Hematopoietic multipotent progenitor cell treated with erythropoietin and hydrocortisone succinate and interleukin-3 and kit ligand, for 15 days (in vitro differentiated cells): ENCODE measurements at regions not wholly inside any gene's neighbourhood (a gene's known extent, or its start where the extent isn't known, plus 50 kb on each side); places are given as distances from the start of the nearest gene placed in this dataset.

Experiments used
- DNase-seq: peaks from one replicate; pipeline ENCODE4 v3.0.0-alpha.2; 2015; ENCODE audit warnings: low spot score

DNA sequence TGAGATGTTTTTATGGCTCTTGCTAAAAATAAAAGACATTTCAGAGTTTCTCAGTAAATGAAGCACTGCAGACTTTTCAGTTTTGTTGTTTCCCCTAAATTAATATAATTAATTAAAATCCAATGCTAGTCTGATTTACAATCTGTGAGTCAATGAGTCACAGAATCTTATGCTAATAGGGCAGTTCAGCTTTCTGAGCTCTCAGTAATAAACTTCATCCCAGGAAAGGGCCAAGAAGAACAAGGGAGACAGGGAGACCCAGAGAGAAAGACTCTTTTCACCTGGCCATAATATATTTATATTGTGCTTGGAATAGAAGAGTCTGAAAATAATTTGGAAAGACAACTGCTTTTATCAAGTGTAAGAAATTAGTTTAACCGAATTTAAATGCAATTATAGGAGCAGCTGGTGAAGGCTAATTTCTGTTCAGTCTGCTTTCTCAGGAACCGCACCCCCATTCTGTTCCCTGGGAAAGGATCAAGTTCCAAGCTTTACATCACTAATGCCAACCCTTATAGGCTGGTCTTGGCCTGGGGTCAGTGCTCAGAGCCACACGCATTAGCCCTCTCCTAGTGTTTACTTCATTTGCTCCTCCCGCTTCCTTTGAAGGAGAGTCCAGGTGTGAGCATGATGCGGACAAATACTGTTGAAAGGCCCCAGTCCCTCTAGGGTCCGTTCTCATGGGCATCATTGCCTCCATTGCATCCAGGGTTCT is 145.6 kb downstream of the ZBTB18 start:
- no peak for DNase-seq

DNA sequence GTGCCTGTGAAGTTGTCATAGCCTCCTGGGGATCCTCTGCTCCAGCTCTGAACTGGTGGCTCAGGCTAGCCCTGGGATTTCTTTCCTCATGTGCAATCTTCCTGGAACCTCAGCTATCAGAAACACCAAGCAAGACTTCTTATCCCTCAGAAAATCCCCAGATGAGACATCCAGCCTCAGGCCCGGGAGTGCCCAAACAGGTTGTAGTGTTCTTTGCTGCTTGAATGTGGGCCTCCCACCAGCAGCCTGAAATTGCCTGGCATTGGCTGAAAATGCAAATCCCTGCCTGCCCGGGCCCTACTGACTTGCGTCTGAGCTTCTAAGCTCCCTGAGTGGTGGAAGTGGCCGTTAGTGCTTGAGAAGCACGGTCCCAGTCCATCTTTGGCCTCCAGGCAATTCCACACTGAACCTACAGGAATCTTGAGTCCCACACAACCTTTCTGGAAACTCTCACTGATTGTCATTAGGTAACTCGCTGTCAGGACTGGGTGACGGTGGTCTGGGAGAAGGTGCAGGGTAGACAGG is 146.8 kb downstream of the ZBTB18 start:
- DNase-seq, result no peak

DNA sequence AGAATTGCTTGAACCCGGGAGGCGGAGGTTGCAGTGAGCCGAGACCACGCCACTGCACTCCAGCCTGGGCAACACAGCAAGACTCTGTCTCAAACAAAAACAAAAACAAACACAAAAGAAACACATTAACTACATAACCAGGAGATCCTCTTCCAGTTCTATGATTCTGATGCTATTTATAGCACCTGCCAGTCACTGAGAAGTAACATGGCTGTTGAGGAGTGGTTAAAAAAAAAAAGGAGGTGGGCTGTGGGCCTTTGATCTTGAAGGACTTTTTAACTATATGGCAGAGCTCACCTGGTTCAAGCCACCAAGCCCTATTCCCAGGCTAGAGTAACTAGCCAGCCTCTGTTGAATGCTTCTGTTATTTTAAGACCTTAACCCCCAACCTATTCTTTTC is 148.8 kb downstream of the ZBTB18 start:
- no peak for DNase-seq

DNA sequence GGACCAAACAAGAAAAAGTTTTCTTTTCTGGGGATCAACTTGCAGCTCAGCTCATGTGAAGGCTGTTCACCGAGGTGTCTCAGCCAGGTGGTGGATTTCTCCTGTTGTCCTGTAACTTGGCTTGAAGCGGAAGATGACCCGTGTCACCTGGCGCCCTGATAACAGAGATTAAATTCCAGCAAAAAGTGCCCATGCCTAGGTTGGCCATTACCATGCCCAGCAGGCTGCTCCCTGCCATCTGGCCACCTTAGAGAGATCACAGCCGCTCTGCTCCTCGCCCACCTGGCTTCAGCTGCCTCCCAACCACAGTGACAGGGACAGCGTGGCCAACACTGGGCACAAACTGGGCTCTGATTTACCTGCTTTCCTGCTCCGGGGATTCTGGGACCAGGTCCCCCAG is 149.5 kb downstream of the ZBTB18 start:
- no peak for DNase-seq

DNA sequence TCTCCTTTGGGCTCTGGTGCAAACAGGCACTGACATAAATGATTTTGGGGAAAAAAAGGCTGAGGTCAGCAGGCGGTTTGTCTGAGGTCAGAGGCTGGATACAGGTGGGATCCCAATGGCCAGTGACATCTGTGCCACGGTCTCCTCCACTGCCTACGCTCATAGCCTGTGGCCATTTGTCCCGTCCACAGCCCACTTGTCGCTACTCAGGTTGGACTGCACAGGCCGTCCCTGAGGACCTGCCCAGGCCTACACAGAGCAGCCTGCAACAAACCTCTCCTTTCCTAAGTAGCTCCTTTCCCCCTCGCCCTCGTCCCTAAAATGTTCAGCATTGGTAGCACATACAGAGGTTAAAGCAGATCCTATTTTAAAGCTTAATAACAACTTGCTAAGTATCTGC is 150.7 kb downstream of the ZBTB18 start:
- no peak for DNase-seq

DNA sequence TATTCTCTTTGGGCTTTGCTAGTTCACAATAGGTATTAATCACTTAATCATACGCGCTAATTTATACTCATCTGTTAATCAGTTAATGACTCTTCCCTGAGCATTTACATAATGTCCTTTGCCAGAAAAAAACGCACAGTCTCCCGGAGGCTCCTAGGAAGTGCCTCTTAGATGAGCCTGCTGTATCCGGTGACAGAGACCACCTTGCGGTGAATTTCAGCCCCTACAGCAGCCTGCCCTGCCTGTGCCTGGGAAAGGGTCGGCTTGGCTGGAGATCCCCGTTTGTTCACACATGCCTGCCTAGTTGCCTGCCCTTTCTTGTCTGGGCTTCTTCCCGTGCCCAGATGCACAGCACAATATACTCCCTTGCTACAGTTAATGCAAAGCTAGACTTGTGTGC is 152.9 kb downstream of the ZBTB18 start:
- DNase-seq, result no peak

DNA sequence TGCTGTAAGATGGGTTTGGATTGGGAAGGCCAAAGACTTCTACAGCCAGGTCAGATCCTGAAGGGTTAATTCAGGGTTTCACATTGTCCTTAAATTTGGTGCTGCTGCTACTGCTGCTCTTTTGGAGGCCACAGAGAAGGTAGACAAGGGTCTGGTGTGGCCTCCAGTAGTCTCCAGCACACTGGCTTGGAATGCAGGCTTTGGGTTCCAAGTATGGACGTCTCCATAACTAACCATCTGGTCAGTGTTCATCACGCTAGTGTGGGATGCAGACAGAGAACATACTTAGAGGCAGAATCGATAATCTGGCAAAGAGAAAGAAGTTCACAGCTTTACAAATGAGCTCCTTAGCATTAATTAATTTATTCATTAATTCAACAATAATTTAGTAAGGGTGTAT is 154.1 kb downstream of the ZBTB18 start:
- DNase-seq, result no peak

DNA sequence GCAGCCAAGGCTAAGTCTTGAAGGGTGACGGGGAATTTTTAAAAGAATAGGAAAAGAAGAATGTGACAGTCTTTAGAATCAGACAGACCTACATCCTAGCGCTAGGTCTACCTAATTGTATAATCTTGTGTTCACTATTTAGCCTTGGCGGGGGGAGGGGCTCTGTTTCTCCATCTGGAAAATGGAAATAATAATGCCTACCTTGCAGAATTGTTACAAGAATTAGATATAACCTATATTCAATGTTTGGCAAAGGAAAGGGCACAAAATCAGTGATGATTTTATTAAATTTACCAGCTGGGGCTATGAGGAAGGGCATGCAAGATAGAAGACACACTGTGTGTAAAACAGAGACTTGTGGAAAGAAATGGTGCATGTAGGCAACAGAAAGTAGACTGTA is 154.8 kb downstream of the ZBTB18 start:
- no peak for DNase-seq

DNA sequence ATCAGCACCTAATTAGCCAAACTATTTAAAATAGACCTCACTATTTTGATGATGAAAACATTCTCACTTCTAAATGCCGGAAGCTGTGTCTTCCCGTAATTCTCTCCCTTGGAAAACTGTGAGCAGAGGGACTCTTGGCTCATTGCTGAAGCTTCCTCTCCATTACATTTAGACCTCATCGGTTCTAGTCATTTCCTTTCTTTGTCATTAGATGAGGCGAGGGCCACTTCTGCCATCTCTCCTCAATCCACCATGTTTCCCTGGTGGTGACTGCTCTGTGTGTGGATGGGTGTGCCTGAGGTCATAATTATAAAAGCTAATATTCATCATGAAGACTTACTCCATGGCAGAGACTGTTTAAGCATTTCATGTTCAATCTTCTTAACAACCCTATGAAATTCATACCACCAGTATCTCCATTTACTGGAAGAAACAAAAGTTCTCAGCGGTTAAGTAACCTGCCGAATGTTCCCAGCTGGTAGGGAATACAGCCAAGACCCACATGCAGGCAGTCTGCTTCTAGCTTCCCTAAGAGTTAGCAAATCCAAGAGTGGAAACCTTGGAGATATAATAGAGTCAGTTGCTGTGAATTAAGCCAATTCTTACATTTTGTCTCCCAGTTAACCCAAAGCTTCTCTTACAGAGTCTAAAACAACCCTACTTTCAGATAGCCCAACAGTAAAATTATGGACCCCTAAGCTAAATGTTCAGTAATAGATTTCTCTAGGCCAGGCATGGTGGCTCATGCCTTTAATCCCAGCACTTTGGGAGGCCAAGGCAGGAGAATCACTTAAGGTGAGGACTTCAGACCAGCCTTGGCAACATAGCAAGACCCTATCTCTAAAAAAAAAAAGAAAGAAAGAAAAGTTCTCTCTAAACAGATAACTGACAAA is 156.2 kb downstream of the ZBTB18 start:
- DNase-seq, result no peak

DNA sequence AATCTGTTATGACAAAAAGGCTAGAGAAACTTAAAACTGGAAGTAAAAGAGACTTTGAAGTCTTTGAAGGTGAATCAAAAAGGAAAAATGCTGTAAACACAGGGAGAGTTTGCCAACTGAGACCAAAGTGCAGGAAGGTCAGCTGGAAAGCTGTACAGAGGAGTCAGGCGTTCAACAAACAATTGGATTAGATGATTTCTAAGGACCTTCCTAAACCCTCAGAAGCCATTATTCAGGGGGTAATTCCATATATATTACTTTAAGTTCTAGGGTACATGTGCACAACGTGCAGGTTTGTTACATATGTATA is 156.8 kb downstream of the ZBTB18 start:
- DNase-seq, result no peak

DNA sequence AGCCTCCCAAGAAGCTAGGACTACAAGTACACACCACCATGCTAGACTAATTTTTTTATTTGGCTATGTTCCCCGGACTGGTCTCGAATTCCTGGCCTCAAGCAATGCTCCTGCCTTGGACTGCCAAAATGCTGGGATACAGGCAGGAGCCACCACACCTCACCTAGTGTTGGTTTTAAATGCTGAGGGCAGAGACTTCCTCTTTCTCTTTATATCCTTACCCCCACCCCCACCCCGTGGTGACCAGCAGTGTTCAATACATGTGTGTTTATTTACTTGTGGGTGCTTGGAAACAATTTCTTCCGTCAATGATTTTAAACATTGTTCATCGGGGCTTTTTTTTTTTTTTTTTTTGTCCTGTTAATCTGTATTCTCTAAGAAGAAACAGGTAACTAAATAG is 158.9 kb downstream of the ZBTB18 start:
- DNase-seq, result no peak

DNA sequence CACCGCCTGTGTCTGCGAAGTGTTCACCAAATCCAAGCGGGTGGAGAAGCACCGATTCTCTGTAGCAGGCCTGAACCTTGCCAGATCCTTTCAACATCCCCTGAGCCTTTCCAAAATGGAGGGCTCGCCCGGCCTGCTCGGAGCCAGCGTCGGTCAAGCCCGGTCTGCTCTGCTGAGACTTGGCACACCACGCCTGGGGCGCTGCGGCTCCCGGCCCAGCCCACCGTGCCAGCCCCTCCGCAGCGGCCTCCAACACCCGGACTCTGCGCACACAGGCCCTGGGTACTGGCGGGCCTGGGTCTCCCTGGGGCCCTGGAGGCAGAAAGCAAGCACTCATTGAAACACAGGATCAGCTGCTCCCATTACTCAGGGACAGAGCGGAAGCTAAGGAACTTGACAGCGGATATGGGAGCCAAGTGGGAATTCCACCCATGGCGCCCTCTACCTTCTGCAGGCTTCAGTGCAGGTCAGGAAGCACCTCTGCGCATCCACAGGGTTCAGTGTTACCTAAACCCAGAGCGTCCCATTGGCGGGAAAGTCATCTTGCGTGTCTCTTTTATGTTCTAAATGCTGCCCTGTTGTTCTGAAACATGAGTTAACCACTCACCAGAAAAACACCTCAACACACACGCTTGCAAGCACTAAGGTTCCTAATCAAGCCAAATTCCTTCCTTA is 159.9 kb downstream of the ZBTB18 start:
- no peak for DNase-seq

DNA sequence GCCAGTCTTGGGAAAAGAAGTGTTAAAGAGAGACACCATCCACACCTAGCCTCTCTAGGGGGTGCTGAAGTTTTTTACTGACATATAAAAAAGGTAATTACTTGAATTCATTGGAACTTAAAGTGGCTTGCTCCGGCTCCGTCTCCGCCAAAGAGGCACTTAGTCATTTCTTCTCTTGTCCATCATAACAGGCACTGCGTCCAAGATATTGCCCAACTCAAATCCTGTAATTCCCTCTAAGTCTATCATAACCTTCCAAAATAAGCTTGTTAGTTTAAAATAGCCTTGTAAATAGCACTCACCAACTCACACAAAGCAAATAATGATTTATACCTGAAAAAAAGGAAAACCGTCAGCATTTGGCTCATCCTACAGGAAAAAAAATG is 160.5 kb downstream of the ZBTB18 start:
- DNase-seq, result no peak

DNA sequence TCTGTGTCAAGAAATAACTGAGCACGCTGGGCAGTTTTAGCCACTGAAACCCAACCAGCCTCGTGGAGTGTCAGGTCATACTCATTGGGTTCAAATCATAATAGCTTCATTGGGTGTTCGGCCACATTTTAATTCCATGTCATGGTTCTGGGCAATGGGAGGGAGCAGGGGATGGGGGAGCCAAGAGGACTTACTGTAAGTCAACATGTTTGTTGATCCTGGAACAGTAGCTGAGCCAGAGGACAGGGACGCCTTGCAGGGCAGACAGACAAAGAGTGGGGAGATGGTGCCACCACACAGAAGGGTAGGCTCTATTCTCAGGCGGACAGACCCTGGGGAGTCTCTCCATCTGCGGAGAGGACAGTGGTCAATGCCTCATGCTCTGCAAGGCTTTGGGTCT is 161.1 kb downstream of the ZBTB18 start:
- no peak for DNase-seq

DNA sequence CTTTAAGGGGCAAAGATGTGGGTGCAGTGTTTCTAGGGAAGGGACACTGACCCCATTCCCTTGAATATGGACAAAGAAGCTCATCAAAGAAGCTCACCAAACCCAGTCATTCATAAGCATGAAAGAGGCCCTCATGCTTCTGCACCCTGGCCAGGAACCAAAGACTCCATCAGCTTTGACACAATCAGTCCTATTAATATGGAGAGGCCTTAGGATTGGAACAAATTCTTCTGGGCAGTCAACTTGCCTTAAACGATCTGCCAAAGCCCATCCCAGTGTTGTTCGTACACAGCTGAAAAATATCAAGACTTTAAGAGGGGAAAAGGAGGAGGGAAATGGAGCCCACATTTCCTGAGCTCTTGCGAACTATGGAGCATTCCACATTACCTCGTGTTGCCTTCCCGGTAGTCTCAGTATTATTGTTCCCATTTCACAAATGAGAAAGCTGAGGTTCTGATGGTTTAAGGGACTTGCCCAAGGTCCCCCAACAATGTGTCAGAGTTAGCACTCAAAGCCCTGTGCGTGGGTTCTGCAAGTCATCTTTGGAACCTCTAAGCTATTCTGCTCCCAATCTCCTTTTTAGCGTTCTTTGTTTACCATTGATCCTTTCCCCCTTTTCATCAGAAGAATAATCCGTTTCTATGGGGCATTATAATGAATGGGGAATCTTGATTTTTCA is 161.9 kb downstream of the ZBTB18 start:
- no peak for DNase-seq

DNA sequence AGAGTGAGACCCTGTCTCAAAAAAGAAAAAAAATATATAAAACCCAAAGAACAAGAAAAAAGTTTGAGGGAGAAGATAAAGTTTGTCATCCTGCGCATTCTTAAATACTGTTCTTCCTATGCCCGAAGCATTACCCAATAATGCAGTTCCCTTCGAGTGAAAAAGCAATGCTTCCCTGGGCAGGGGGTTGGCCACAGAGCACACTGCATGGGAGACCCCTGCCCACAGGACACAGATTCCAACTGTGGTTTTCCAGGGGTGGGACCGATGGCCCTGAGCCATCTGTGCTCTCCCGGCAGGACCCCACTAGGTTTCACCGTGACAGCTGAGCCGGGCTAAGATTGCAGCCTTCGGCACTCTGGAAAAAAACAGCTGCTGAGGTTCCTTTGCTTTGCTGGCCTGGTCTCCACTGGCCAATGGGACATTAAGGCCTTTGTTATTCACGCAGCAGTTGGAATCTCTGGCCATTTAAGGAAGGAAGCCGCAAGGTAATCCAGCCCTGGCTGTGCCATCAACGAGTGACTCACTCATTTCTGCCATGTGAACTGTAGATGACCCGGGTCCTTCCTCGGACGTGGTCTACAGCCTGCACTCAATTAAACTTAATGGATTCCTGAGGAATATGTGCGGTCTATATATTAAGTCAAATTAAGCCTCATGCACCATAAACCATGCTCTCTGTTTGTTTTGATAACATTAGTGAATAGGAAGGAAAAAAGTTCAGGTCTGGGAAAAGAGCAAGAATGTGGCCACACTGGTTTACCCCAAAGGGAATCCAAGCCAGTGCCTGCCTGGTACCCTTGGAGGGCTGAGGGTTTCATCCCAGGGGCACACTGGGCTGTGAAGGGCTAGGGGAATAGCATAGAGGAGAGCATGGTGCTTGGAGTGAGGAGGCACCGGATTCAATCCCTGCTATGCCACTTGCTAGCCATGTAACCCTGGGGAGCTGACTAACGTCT is 163.2 kb downstream of the ZBTB18 start:
- no peak for DNase-seq

DNA sequence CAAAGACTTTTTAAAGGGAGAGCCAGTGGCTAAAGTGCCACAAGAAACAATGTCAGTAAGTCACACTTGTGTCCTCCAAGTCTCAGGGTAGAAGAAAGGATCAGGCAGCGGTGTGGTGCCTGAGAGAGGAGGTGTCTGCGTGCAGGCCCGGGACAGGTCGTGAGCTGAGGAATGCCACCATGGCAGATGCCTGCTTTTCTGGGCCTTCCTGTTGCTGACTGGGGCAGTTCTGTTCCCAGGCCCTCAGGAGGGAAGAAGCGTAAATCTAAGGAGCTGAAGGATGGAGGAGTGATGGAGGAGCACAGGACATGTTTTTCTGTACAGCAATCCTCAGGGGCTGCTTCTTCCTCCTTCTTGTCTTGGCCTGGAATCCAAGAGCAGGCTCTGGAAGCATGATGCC is 165.8 kb downstream of the ZBTB18 start:
- DNase-seq, result no peak

DNA sequence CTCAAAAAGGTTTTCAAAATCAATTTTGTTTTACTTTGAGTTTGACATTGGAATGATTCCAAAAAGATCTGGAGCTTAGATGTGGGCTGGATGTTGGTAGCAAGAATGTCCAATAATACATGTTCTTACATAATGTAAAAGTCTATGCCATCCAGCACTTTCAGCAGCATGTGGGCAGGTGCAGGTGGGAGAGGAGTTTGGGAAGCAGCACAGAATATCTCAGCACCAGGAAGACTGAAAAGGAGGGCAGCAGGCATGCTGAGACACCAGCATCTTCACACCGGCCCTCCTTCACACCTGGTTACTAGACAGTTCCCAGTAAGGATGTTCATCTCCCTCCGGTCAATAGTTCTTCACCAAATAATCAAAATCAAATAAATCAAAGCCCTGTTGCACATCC is 166.6 kb downstream of the ZBTB18 start:
- DNase-seq, result no peak

DNA sequence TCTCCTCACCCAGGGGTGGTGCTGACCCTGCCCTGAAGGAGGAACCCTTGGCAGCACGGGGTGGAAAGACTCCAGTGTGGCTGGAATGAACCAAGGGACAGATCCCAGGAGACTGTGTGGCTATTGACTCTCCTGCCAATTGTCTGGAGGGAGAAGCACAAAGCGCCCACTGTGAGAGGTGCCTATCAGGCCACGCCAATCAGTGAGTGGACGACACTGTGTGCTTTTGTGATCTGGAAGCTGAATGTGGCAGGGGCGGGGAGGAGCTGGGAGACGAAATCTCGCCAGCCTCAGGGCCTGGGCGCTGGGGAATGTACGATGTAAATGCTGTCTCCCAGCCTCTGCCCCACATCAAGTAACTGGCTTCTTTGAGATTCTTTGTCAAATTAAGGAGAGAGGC is 167.1 kb downstream of the ZBTB18 start:
- no peak for DNase-seq

DNA sequence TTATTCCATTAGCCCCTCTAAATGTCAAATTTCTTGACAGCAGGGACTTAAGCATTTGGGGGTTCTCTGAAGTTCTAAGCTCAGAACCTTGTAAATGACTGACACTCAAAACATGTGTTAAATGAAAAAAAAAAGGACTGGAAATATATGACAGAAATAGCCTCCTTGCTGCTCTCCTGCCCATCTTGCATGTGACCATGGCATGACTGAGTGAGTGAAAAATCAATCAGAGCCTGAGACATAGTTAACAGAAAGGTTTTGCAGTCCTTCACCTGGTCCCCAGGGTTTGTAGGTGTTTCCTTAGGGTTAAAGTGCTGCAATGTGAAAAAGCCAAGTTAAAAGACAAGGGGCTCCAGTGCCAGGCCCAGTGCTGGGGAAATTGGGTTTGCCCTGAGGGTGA is 168.1 kb downstream of the ZBTB18 start:
- no peak for DNase-seq

DNA sequence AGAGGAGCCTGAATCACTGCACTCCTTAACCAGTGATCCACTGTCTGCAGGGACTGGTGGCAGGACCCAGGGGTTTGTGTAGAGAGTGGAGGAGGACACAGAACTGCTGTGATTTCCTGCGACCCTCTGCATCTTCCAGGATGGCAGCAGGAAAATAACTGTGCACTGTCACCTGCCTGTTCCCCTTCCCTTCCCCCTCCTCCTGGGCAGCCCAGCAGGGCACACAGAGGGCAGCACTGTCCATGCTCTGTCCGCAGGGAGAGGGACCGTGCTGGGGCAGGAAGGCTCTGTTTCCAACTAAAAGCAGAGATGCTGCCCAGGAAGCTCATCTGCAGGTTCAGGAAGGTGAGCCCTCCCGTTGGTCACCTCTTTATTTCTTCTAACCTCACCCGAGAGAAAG is 168.7 kb downstream of the ZBTB18 start:
- DNase-seq, result no peak
